ENCODE measurements at regions not wholly inside any gene's neighbourhood (a gene's known extent, or its start where the extent isn't known, plus 50 kb on each side); places are given as distances from the start of the nearest gene placed in this dataset.
A peak's percentile ranks its signal among the peaks of the same experiment; 100 is the strongest.

DNA sequence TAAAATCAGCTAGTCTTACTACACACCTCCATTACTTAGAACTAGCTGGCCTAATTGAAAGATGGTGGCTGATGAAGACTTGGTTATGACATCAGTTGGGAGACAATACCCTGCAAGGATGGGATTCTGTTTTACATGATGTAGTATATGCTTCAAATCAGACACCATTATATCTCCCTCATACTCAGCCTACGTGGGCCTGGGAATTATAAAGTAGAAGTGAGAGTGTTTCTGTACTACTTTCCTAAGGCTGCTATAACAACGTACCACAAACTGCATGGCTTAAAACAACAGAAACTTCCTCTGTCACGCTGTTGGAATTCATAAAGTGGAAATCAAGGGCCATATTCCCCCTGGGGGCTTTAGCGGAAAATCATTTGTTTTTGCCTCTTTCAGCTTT lies 190.4 kb downstream of the PAH start:
- Mint-ChIP-seq H3K4me1 (peaks cover 9% of the 10 kb centered on the region), H3K9me3 (no peaks in the 10 kb centered on the region), H3K4me3 (no peak overlapping the region), H3K27ac (no peak overlapping the region), H3K36me3 (no peaks in the 10 kb centered on the region), H3K27me3 (ENCODE audit: low read depth) (no peaks in the 10 kb centered on the region)
- TF ChIP-seq, protein P1, sequence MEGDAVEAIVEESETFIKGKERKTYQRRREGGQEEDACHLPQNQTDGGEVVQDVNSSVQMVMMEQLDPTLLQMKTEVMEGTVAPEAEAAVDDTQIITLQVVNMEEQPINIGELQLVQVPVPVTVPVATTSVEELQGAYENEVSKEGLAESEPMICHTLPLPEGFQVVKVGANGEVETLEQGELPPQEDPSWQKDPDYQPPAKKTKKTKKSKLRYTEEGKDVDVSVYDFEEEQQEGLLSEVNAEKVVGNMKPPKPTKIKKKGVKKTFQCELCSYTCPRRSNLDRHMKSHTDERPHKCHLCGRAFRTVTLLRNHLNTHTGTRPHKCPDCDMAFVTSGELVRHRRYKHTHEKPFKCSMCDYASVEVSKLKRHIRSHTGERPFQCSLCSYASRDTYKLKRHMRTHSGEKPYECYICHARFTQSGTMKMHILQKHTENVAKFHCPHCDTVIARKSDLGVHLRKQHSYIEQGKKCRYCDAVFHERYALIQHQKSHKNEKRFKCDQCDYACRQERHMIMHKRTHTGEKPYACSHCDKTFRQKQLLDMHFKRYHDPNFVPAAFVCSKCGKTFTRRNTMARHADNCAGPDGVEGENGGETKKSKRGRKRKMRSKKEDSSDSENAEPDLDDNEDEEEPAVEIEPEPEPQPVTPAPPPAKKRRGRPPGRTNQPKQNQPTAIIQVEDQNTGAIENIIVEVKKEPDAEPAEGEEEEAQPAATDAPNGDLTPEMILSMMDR (IDR thresholded peaks at IDR 0.05; ENCODE audit: unreplicated experiment), result no peak
- DNase-seq (ENCODE audit: low spot score in 2 of 2, unreplicated experiment in 2 of 2), result no peak

DNA sequence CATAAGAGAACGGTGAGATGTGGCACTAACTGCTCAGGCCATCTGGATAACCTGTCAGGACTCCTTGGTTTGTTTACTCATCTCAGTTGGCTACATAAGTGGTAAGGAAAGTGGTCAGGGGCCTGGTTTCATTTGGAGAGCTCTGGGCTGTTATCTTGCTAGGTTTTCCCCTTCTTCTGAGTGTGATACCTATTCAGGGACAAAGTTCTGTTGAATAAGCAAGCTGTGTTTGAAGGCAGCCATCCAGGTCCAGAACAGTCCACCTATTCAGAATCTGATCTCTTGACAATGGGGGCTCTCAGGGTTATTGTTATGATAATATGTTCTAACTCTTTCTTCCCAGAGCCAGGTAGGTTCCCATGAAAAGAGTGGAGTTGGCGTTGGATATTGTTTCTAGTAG lies 194.9 kb downstream of the PAH start:
- Mint-ChIP-seq H3K9me3 (peaks cover under 1% of the 10 kb centered on the region), H3K27me3 (ENCODE audit: low read depth) (no peaks in the 10 kb centered on the region)
- no peak for DNase-seq (ENCODE audit: low spot score in 2 of 2, unreplicated experiment in 2 of 2)

DNA sequence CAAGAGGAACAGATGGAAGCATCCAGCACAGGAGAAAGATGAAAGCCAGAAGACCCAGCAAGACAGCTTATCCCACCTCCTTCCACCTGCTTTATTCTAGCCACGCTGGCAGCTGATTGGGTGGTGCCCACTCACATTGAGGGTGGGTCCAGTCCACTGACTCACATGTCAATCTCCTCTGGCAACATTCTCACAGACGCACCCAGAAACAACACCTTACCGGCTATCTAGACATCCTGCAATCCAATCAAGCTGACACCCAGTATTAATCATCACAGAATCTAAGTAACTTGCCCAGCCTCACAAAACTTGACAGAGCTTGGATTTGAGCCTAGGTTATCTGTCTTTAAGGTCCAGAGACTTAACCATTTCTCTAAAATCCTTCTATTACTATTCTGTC lies 208.9 kb downstream of the PAH start:
- Mint-ChIP-seq H3K27me3 (ENCODE audit: low read depth) (peaks cover 2% of the 10 kb centered on the region), H3K4me3 (no peak overlapping the region), H3K36me3 (no peaks in the 10 kb centered on the region), H3K9me3 (no peaks in the 10 kb centered on the region), H3K4me1 (no peaks in the 10 kb centered on the region), H3K27ac (no peak overlapping the region)
- TF ChIP-seq, protein P1 (IDR thresholded peaks at IDR 0.05; ENCODE audit: unreplicated experiment), result no peak
- DNase-seq (ENCODE audit: low spot score in 2 of 2, unreplicated experiment in 2 of 2), result no peak

More for the DNA sequence above, 194.9 kb downstream of the PAH start:
- TF ChIP-seq, protein P1 (IDR thresholded peaks at IDR 0.05; ENCODE audit: unreplicated experiment), result no peak
- no peaks in the 10 kb centered on the region for H3K36me3 Mint-ChIP-seq
- no peak overlapping the region for H3K27ac Mint-ChIP-seq
- H3K4me1 Mint-ChIP-seq, result no peaks in the 10 kb centered on the region
- H3K4me3 Mint-ChIP-seq, result no peak overlapping the region

DNA sequence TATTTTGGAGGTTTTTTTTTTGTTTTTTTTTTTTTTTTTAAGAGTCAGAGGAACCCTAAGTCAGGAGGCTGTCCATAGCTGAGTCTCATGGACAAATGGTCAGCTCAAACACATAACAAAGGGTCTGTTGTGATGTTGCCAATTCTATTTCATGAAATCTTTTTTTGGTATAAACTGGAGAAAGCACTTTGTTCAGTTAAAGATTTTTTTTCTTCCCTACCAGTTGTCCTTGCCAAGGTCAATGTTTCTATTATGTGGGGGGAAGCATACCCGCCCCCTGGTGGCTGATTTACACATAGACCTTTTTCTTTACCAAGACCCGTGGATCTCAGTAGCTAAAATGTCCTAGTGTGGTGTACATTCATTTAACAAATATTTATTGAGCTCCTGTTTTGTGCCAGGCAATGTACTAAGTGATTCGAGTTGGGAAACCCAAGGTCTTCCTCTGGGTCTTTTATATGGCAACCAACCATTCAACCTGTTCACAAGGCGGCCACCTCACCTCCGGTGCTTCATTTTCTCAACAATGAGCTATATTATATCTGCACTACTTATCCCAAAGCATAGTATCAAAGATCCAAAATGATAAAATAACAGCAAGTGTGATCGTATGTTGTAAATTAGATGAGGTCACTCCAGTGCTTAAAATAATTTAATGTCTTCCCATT lies 214.5 kb downstream of the PAH start:
- peaks cover 2% of the 10 kb centered on the region for H3K27me3 Mint-ChIP-seq (ENCODE audit: low read depth)
- TF ChIP-seq, protein P1 (IDR thresholded peaks at IDR 0.05; ENCODE audit: unreplicated experiment), result peak; percentile 58
- H3K27ac Mint-ChIP-seq, result no peak overlapping the region
- DNase-seq (ENCODE audit: low spot score in 2 of 2, unreplicated experiment in 2 of 2), result no peak
- H3K9me3 Mint-ChIP-seq, result peaks cover 10% of the 10 kb centered on the region
- H3K4me1 Mint-ChIP-seq, result no peaks in the 10 kb centered on the region
- no peaks in the 10 kb centered on the region for H3K36me3 Mint-ChIP-seq
- H3K4me3 Mint-ChIP-seq, result no peak overlapping the region

DNA sequence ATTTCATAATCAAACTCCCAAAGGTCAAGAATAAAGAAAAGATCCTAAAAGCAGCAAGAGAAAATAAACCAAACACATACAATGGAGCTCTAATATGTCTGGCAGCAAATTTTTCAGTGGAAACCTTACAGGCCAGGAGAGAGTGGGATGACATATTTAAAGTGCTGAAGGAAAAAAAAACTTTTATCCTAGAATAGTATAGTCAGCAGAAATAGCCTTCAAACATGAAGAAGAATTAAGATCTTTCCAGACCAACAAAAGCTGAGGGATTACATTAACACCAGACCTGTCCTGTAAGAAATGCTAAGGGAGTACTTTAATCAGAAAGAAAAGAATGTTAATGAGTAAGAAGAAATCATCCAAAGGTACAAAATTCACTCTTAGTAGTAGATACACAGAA lies 215.7 kb upstream of the IGF1 start:
- H3K9me3 Mint-ChIP-seq, result peaks cover 29% of the 10 kb centered on the region
- peaks cover 15% of the 10 kb centered on the region for H3K4me1 Mint-ChIP-seq
- no peak for DNase-seq (ENCODE audit: low spot score in 2 of 2, unreplicated experiment in 2 of 2)
- TF ChIP-seq, protein P1 (IDR thresholded peaks at IDR 0.05; ENCODE audit: unreplicated experiment), result no peak
- no peak overlapping the region for H3K27ac Mint-ChIP-seq
- H3K36me3 Mint-ChIP-seq, result no peaks in the 10 kb centered on the region
- no peak overlapping the region for H3K4me3 Mint-ChIP-seq
- no peaks in the 10 kb centered on the region for H3K27me3 Mint-ChIP-seq (ENCODE audit: low read depth)

DNA sequence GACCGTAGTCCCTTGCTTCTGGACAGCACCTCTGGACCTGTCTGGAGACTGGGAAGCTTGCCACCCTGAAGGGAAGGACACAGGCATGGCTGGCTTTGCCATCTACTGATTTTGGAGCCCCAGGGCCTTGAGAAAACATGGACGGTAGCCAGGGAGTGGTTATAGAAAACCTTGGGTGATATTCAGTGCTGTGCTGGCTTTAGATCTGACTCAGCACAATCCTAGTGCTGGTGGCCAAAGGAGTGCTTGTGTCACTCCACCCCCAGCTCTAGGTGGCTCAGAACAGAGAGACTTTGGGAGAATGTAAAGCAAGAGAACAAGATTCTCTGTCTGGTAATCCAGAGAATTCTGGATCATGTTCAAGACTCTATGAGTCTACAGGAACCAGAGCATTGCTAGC lies 214.5 kb upstream of the IGF1 start:
- Mint-ChIP-seq H3K36me3 (no peaks in the 10 kb centered on the region), H3K4me3 (no peak overlapping the region), H3K27me3 (ENCODE audit: low read depth) (no peaks in the 10 kb centered on the region), H3K27ac (no peak overlapping the region), H3K9me3 (peaks cover 29% of the 10 kb centered on the region), H3K4me1 (peaks cover 23% of the 10 kb centered on the region)
- DNase-seq (ENCODE audit: low spot score in 2 of 2, unreplicated experiment in 2 of 2), result no peak
- TF ChIP-seq, protein P1 (IDR thresholded peaks at IDR 0.05; ENCODE audit: unreplicated experiment), result no peak

Data from mesothelial cell of epicardium (in vitro differentiated cells).